ENCODE measurements at regions not wholly inside any gene's neighbourhood (a gene's known extent, or its start where the extent isn't known, plus 50 kb on each side); places are given as distances from the start of the nearest gene placed in this dataset.

DNA sequence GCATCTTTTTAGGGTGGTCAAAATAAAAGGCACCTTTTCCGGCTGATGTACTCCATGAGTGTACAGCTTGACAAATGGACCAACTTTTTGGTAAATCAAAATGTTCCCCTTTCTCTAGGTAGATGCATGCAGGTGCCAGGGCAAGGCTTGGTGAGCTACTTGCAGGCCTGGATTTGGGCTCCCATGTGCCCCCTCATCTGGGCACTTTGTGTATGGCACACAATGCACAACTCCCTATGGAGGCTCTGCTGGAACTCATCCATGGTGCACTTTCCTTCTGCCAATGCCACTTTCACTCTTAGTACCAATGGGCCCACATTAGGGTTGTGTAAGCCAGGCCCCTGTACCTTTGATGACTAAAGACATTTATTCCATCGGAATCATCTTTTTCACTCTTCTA is 300.8 kb downstream of the SDHAF3 start:
- Histone ChIP-seq H3K4me3 (no peak overlapping the region), H3K9me3 (no peaks in the 10 kb centered on the region), H3K27ac (no peak overlapping the region), H3K4me1 (no peaks in the 10 kb centered on the region), H3K27me3 (no peaks in the 10 kb centered on the region), H3K36me3 (replicated peaks in 1 of 2; ENCODE audit: insufficient read depth in 1 of 2, low read depth in 2 of 2) (no peaks in the 10 kb centered on the region)
- intact Hi-C loops (cut with DNase I) = no loop called here
- no peak for TF ChIP-seq POLR2A (IDR thresholded peaks at IDR 0.05)
- TF ChIP-seq, protein P1, sequence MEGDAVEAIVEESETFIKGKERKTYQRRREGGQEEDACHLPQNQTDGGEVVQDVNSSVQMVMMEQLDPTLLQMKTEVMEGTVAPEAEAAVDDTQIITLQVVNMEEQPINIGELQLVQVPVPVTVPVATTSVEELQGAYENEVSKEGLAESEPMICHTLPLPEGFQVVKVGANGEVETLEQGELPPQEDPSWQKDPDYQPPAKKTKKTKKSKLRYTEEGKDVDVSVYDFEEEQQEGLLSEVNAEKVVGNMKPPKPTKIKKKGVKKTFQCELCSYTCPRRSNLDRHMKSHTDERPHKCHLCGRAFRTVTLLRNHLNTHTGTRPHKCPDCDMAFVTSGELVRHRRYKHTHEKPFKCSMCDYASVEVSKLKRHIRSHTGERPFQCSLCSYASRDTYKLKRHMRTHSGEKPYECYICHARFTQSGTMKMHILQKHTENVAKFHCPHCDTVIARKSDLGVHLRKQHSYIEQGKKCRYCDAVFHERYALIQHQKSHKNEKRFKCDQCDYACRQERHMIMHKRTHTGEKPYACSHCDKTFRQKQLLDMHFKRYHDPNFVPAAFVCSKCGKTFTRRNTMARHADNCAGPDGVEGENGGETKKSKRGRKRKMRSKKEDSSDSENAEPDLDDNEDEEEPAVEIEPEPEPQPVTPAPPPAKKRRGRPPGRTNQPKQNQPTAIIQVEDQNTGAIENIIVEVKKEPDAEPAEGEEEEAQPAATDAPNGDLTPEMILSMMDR (IDR thresholded peaks at IDR 0.05) = no peak
- ATAC-seq (no peak), DNase-seq (no peak)
- 77% methylated on average over 2 of the region's 2 CpGs for WGBS, 2 donors

DNA sequence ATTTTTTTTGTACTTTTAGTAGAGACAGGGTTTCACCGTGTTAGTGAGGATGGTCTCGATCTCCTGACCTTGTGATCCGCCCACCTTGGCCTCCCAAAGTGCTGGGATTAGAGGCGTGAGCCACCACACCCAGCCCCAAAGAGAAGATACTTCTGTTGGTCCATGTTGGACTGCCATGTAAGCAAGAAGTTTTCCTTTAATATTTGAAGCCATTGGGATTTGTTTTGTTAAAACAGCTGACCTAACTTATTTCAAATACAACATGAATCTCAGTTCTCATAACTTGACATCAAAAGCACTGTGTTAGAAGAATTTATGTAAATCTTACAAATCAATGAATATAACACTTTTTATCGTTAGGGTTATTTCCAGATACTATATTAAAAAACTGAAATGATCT is 302.4 kb downstream of the SDHAF3 start:
- Histone ChIP-seq H3K27me3 (no peaks in the 10 kb centered on the region), H3K27ac (no peak overlapping the region), H3K9me3 (no peaks in the 10 kb centered on the region), H3K4me1 (no peaks in the 10 kb centered on the region), H3K36me3 (replicated peaks in 1 of 2; ENCODE audit: insufficient read depth in 1 of 2, low read depth in 2 of 2) (no peaks in the 10 kb centered on the region), H3K4me3 (no peak overlapping the region)
- 67 to 73% methylated on average over 5 of the region's 5 CpGs for WGBS, 2 donors
- DNase-seq = no peak
- ATAC-seq = no peak
- TF ChIP-seq POLR2A (IDR thresholded peaks at IDR 0.05) = no peak
- TF ChIP-seq, protein P1 (IDR thresholded peaks at IDR 0.05) = no peak
- intact Hi-C loops (cut with DNase I) = no loop called here

- ATAC-seq = no peak
- TF ChIP-seq, protein P1 (IDR thresholded peaks at IDR 0.05) = no peak
- no peak for TF ChIP-seq POLR2A (IDR thresholded peaks at IDR 0.05)
- Histone ChIP-seq H3K27me3 (no peaks in the 10 kb centered on the region), H3K9me3 (no peaks in the 10 kb centered on the region), H3K27ac (no peak overlapping the region), H3K36me3 (replicated peaks in 1 of 2; ENCODE audit: insufficient read depth in 1 of 2, low read depth in 2 of 2) (no peaks in the 10 kb centered on the region), H3K4me1 (no peaks in the 10 kb centered on the region), H3K4me3 (no peak overlapping the region)
- intact Hi-C loops (cut with DNase I) = no loop called here
- 63 to 79% methylated on average over 4 of the region's 4 CpGs for WGBS, 2 donors
- no peak for DNase-seq
Measured at GRCh38 chr7:97421307-97421930, 303.9 kb downstream of the SDHAF3 start.

DNA sequence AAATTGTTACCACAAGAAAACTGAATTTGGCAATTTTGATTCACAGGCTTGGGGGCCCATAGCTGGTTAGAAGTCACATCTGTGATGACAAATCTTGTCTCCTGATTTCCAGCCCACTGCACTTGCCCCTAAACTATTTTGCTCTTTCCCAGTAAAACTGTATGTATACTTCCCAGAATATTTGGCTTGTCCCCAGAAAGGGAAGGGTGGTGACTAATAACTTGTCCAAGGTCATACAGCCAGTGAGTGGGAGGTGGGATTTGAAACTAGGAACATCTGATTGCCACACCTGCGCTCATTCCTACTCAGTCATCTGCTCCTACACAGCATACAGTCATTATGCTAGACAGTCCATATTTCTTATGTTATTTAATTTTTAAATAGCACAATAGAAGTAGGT is 304.5 kb downstream of the SDHAF3 start:
- no peaks in the 10 kb centered on the region for H3K9me3 ChIP-seq
- ATAC-seq (no peak), DNase-seq (no peak)
- H3K4me1 ChIP-seq = no peaks in the 10 kb centered on the region
- H3K36me3 ChIP-seq (replicated peaks in 1 of 2; ENCODE audit: insufficient read depth in 1 of 2, low read depth in 2 of 2) = no peaks in the 10 kb centered on the region
- 38 to 68% methylated on average over 1 of the region's 1 CpG for WGBS, 2 donors
- intact Hi-C loops (cut with DNase I) = no loop called here
- no peak overlapping the region for H3K27ac ChIP-seq
- no peak overlapping the region for H3K4me3 ChIP-seq
- TF ChIP-seq, protein P1 (IDR thresholded peaks at IDR 0.05) = no peak
- TF ChIP-seq POLR2A (IDR thresholded peaks at IDR 0.05) = no peak
- no peaks in the 10 kb centered on the region for H3K27me3 ChIP-seq

DNA sequence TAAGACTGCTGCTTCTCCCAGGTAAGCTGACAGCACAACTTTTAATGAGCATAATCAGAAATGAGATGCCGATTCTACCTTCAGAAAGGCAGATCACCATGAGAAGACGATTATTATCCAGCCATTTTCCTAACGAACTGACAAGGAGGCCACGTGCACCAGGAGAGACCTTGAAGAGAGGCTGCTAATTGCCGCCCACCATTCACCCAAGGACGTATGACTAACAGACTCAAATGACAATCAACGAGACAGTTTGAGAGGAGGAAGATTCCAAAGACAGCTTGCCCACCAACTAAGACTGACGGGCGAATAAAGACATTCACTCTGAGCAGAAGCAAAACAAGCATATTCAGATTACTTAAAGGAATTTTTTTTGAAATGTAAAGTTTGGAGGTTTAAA is 301.9 kb upstream of the TAC1 start:
- H3K9me3 ChIP-seq = no peaks in the 10 kb centered on the region
- H3K36me3 ChIP-seq (replicated peaks in 1 of 2; ENCODE audit: insufficient read depth in 1 of 2, low read depth in 2 of 2) = no peaks in the 10 kb centered on the region
- DNase-seq (no peak), ATAC-seq (no peak)
- WGBS, 2 donors = 56 to 59% methylated on average over 9 of the region's 9 CpGs
- no peak overlapping the region for H3K27ac ChIP-seq
- TF ChIP-seq, protein P1 (IDR thresholded peaks at IDR 0.05) = no peak
- no peak for TF ChIP-seq POLR2A (IDR thresholded peaks at IDR 0.05)
- H3K4me1 ChIP-seq = no peaks in the 10 kb centered on the region
- intact Hi-C loops (cut with DNase I) = no loop called here
- no peaks in the 10 kb centered on the region for H3K27me3 ChIP-seq
- no peak overlapping the region for H3K4me3 ChIP-seq
